Activated CD4-positive, alpha-beta T cell treated with anti-CD3 and anti-CD28 coated beads, Interleukin-2, amount 50 U/mL, for 1 hour (primary cell): ENCODE measurements at regions not wholly inside any gene's neighbourhood (a gene's known extent, or its start where the extent isn't known, plus 50 kb on each side); places are given as distances from the start of the nearest gene placed in this dataset.
"Not testable (repeated sequence)": the region's sequence is repeated elsewhere in the genome, so short reads cannot be mapped to it uniquely, and the experiment has no call there.

Experiments used
- DNase-seq: peaks from one replicate; pipeline ENCODE4 v3.0.0-alpha.2; 2020

DNA sequence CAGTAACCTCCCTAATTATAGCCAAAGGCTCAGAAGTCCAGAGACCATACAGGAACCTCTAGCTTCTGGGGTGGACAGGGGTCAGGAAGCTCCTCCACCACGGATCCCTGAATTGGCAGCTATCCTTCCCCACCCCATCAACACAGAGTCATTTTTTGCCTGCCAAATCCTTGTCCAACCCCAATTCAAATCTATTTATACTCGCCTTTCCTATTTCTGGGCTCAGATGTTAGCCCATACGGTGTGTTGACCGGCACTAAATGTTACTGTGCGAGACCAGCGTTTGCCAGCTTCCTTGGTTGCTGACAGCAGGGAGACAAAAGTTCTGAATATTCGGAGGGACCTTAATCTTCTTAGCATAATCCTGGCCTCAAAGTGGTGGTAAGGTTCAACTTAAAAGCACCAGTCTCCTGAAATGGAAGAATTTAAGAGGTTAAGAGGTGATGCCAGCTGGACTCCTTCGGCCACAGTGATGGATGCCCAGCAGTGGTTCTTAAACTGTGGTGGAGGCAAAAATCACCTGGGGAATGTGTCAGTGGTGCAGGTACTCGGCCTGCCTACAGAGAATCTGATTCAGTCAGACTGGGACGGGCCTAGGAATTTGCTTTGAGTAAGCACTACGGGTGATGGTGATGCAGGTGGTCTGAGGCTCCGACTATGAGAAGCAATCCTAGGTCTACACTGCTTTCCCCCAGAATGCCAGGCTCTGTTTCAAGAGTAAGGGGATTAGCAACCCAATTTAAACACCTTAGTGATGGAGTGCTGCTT lies 204.8 kb upstream of the MEF2C start:
- no peak for DNase-seq

DNA sequence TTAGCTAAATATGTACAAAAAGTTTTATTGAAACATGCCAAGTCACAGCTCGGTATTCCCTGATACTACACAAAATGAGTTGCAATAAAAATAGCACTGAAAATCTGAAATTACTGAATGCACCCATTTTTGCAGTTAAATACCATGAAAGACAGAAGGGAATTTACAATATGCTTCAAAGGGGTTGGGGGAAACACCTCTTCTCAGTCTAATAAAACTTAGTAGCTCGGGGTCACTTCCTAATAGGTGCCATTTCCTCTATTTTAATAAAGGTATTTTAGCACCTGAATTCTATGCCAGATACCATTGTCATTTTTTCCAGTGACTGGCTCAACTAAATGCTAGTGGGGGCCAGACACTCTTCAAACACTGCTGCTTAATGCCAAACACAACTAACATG lies 204.1 kb upstream of the MEF2C start:
- no peak for DNase-seq

DNA sequence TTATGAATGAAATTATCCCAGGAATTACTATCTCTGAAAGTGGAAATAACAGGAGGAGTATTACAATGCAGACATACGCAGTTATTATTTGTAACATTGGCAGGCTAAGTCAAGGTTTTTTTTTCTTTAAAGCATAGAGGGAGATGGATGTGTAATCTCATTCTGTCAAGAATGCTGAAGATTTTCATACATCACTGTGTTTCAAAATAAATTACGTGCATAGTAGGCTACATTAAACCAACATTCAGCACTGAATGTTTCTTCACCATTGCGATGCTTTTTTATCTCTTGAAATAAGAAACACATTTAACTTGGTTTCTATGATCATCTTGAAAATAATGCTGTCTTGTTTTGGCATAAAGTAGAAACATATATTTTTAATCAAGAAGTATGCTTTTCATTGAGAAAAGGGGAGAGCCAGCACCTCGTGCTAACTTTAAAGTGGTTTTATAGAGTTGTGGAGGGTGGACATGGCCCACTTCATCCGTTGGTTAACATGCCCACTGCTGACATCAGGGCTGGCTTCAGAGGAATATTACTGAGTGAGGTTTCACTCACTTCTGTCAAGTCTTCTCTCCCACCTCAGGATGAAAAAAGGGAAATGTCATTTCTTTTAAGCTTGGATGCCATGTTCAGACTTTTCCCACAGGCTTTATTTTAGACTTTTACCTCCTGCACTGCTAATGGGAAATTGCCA lies 203.6 kb upstream of the MEF2C start:
- no peak for DNase-seq

DNA sequence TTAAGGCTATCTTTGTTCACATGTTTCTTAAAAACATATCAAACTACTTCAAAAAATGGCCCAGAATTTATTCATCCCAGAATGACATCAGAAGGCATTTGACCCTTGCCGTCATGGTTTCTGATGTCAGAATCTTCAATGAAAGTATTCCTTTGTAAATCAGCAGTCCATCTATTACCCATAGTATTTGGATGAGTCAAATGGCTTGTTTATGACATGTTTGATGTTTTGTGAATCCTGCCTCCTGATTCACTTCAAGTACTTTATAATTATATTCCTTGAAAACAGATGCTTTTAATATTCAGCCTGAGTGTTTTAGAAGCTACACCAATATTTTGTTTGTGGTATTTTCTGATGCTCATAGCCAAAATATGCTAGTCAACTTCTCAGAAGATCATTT lies 200.8 kb upstream of the MEF2C start:
- no peak for DNase-seq

DNA sequence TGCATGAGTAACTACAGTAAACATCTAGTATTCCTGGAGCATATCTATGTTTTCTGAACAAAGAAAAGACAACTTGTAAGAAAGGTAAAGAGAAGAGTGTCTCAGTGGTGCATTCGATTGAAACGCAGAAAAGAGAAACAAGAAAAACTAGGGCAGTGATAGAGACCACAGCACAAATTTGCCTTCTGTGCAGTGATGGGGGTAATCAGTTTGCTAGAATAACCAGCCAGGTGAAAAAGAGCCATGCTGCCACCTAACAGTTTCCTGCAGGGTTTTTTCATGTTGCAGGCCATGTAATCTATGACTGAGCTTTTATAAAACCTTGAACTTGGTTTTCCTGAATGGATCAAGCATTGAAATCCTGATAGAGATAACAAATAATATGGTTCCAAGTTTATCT lies 198.4 kb upstream of the MEF2C start:
- no peak for DNase-seq

DNA sequence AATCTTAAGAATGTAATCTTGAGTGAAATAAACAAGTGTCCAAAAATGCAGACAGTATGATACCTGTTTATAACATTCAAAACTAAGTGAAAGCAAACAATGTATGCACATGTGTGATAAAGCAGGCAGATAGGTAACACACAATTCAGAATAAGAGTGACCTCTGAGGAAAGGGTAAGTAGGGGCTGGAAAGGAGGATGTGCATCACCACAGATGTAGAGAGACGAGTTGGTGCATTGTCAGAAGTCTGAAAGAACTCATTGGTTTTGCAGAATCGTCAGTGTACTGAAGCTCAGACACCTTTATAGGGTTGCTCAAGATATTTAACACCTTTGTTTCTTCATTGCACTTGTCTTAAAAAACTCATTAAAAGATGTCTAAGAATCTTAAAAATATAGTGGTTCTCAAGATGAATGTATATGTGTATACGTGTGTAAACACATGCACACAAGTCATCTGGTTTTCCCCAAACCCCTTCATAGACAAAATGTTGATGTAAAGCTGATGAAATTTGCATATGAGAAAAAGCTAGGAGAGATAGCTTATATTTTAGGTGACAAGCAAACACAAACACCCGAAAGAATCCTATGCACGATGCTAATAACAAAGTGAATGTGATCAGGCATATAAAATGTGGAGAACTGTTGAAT lies 197.6 kb upstream of the MEF2C start:
- DNase-seq = no peak

DNA sequence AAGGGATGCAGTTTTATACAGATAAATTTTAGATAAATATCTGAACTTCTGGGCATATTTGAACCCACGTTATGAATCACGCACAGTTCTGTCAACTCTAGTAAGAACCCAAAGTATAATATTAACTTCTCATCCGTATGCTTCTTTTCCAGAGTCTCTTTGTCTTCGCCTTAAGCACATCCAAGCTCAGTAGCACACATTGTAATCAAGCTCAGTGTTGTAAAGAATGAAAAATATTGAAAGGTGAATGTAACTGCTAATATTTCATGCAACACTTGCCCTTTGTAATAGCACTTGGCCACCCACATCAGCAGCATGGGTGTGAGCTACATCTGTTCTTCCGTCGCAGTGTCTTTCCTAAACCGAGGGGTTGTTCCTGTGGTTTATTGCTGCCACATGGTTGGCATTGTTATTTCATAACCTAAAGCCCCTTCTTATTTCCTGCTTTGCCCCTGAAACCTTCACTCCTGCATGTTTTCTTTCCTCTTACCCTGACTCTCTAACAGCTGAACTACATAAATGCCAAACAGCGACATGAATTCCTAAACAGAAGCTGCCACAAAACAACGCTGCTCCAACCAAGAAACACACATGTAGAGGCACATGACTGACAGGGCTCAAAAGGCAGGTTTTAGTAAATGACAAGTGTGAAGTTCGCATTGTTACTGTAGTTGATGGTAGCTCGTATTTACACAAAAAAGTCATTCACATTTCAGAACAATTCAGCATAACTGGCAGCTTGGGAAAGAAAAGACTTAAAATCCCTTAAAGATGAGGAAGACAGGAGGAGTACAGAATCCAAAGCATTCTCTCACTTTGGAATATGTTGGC lies 190.1 kb upstream of the MEF2C start:
- no peak for DNase-seq

DNA sequence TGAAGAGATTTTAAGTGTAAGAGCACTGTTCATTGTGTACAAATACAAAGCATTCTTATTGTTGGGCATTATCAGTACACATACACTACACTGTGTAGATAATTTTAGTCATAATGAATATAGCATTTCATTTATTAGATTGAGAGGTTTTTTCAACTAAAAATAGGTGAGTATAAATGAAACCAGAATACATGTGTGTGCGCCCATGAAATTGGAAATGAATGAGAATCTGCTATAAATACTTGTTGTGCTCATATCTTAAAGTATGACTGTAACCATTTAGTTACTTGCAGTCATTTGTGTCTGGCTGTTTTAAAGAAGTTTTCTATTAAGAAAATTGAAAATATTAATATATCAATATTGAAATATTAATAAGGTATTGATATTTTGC lies 189.0 kb upstream of the MEF2C start:
- no peak for DNase-seq

DNA sequence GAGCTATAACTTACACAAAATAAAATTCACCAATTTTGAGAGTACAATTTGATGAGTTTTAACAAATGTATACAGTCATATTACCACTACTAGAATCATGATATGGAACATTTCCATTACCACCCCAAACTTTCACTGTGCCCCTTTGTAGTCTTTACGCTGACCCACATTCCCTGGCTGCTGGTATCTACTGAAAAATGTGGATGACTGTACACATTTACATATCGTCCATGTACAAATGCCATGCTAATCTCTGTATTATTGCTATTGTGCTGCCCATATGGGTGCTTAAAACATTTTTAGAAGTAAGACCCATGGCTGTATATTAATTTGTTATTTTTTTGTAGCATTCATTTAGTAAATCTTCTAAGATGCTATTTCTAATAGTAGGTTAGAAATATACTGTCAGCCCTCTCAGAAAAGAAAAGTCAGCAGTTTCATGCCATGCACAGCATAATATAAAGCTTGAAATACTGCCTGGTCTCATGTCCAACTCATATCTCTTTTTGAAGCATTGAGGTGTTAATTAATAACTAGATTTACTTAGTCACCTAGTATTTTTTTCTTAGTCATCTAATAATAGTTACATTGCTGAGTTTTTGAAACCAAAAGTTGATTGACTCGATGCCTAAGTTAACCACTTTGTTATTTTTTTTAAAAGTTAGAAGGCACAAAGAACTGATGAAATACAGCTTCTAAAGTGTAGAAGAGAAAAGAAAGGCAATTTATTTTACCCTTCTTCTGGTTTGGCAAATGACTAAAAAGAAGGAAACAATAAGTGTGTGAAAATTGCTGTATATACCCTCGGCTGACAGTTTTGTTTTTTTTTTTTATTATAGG lies 188.3 kb upstream of the MEF2C start:
- no peak for DNase-seq

DNA sequence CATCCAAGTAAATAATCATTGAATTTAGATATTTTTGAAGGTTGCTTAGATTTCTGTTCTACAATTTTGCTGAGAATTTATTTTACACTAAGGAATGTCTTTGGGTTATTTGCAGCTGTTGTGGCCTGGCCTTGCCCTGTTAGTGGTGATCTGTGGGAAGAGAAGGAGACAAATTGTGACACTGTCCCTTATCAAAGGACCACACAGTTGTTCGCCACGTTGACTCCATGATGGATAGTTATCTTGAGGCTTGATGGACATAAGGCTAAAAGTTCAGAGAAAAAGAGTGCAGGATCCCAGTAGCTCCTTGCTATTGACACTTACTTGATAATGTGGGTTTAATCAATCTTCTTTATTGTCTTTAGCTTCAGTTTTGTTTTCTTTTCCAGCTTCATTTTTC lies 186.6 kb upstream of the MEF2C start:
- no peak for DNase-seq

DNA sequence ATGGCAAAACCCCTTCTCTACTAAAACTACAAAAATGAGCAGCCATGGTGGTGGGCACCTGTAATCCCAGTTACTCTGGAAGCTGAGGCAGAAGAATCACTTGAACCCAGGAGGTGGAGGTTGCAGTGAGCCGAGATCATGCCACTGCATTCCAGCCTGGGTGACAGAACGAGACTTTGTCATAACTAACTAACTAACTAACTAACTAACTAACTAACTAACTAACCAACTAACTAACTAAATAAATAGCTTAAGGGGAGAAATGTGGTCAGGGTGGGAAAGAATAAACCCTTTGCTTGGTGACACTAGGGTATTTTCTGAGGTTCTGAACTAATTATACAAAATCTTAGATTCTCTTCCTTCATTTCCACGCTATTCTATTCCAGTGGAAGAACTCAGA lies 184.4 kb upstream of the MEF2C start:
- DNase-seq = no peak

DNA sequence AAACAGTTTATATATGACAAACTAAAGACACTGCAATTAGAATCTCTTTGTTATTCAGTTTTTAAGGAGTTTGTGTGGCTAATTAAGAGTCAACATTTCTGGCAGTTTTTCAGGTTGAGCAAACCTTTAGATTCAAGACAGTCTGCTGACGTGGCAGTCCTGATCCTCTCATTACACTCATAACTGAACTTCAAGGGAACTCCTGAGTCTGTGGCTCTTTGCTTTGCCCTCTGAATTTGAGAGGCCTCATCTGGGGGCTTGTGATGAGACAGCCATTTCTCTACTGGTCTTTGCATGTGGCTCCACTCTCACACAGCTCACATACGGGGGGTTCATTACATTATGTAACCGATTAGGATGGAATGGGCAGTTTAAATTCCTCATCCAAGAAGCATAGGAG lies 182.9 kb upstream of the MEF2C start:
- DNase-seq = no peak

DNA sequence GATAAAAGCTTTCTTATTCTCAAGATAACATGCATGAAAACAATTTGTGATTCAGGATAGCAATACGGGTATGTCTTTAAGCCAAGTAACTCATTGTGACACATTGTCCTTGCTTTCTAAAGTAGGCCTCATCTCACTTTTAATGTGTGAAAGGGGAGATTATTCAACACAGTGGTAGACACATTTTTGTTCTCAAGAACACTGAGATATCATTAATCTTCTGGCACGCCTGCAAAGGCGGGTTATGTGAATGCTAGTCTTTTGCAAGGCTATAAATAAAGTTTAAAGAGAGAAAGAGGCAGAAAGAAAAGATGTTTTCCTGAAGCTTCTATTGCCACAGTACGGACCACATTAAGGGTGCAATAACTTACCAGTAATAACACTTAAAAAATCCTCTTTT lies 181.8 kb upstream of the MEF2C start:
- no peak for DNase-seq

DNA sequence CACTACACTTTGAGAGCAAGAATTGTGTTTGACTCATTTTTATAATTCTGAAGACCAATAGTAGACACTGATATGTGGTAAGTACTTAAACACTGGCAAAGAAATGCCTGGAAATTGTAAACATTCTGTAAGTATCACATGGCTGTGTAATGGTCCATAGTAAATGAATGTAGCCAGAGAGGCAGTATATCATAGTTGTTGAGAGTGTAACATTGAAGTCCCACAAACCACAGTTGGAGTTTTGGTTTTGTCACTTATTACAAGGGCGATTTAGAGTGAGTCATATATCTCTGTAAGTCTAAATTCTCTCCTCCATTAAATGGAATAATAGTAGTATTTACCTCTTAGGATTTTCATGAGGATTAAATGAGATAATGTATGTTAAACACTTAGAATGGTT lies 181.1 kb upstream of the MEF2C start:
- no peak for DNase-seq

DNA sequence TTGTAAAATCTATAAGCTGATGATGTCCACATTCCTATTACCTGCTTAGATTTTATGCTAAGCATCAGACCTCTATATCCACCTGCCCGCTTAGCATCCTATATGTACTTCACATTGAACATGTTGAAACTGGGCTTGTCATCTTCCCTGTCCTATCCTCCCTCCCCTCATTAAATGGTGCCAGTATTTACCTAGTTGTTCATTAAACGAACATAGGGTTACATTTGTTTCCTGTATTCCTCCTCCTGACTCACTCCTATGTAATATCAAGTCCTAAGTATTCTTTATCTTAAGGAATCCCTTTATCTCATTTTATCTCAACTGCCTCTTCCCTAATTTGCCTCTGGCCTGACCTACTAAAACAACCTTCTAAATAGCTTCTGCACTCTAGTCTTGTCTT lies 177.8 kb upstream of the MEF2C start:
- no peak for DNase-seq

DNA sequence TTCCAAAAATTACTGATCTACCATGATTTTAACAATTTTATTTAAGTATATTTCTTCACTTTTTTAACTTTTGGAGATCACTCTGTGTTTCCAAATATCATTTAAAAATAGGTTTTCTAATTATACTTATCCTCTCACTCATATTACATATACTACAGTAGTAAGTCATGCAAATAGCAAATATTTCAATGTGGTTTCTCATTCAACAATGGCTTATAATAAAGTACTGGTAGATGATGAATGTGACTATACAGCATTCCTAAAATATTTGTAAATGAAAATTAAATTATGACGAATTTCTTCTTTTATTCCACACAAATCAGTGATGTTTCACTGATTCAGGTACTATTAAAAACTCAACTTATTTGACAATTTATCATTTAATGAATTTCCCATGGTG lies 176.3 kb upstream of the MEF2C start:
- no peak for DNase-seq

DNA sequence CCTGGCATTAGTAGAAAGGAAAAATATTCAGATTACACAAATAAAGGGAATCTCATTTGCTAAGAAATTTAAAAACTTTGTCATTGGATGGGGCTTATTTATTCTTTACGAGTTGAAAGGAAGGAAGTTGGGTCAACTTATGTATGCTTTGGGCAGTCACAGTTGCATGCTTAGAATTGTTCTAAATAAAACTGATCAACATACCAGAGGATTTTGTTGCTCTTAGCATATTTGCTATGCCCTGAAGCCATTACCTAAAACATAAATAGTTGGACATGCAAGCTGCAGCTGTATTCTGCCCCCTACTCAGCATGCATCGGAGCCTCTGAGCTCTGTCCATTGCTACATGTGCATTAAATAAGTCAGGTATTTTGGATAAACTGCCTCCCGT lies 172.7 kb upstream of the MEF2C start:
- no peak for DNase-seq

DNA sequence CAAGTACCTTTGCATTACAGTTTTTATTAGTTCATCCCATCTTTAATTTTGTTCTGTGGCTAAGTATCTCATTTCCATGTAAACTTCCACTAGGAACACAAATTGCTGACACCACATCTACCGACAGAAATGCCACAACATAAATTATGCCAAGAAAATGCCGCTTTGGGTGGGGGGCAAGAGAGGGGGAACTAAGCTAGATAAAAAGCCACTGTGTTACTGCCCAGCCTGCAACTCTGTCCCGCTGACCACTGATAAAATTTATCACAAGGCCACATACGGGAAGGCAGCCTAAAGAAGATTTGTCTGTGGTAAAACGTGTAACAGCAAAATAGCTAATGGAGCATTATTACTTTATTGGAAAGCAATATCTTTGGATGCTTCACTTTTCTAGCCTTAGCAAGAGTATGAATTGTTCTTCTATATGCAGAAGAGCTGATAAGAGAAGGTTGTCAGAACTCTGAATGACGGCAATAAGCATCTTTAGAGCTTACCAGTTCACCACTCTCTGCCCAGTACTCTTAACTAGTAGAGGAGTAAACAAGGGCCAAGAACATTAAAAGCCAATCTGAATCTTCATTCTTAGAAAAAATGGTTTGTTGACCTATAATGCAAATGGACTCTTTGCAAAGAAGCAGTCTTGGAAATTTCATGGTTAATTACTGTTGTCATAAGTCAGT lies 172.2 kb upstream of the MEF2C start:
- DNase-seq = no peak

DNA sequence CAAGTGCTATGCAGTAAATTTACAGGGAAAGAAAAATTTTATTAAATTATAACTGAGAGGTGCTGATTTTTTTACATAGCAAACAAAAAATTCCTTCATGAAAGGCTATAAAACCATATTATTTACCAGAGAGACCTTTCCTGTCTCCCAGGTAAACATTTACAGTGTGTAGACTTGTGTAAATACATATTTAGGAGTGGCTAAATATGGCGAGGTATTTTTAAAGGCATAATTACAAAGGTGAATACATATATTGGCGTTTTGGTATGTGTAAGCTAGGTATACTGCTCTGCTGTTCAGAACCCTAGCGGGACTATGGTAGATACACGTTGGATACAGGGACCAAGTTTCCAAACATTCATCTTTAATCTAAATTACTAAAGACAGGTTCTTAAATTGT lies 170.6 kb upstream of the MEF2C start:
- no peak for DNase-seq

DNA sequence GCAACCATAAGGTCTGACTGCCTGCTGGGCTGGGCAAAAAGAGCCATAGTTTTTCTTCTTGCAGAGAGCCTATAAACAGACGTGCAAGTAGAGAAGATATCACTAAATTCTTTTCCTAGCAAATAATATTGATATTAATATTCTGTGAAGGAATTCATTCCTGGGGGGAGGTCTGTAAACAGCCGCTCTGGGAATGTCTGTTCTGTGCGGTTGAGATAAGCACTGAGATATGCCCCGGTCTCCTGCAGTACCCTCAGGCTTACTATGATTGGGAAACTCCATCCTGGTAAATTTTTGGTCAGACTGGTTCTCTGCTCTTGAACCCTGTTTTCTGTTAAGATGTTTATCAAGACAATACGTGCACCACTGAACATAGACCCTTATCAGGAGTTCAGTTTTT lies 167.1 kb upstream of the MEF2C start:
- not testable (repeated sequence) for DNase-seq

DNA sequence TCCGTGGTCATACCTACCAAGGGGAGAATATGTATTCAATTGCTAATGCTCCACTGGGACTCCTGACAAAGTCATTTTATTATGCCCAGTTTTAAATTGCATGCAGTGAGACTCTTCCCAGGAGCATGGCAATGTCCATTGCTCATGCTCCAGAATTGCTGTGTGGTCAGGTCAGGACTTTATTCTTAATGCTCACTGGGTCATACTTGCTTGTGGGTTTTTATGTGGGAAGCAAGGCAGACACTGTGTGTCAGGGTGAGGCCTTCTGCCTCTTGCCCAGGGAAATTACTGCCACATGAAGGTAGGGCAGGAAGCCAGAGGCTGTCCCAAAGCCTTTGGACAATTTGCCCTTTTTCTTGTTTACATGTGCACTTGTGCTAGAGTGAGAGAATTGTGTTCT lies 164.6 kb upstream of the MEF2C start:
- DNase-seq = no peak

DNA sequence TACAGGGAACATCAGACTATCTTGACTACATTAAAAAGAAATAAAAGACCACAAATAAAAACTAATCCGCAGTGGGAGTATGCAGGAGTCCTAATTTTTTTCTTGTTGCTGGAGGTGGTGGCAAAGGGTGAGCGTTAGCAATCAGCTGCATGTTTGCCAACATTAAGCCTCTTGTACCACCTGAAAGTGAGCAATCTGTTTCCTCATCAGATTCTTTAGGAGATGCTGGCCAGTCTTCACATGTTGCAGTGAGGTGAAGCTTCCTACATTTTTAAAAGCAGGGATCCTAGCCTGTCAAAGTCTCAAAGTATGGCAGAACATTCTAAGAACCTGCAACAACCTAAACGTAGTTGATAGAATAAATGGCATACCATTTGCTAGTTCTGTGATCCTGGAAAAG lies 162.2 kb upstream of the MEF2C start:
- no peak for DNase-seq
